ENCODE measurements at regions not wholly inside any gene's neighbourhood (a gene's known extent, or its start where the extent isn't known, plus 50 kb on each side); places are given as distances from the start of the nearest gene placed in this dataset.
"Not testable (repeated sequence)": the region's sequence is repeated elsewhere in the genome, so short reads cannot be mapped to it uniquely, and the experiment has no call there.

DNA sequence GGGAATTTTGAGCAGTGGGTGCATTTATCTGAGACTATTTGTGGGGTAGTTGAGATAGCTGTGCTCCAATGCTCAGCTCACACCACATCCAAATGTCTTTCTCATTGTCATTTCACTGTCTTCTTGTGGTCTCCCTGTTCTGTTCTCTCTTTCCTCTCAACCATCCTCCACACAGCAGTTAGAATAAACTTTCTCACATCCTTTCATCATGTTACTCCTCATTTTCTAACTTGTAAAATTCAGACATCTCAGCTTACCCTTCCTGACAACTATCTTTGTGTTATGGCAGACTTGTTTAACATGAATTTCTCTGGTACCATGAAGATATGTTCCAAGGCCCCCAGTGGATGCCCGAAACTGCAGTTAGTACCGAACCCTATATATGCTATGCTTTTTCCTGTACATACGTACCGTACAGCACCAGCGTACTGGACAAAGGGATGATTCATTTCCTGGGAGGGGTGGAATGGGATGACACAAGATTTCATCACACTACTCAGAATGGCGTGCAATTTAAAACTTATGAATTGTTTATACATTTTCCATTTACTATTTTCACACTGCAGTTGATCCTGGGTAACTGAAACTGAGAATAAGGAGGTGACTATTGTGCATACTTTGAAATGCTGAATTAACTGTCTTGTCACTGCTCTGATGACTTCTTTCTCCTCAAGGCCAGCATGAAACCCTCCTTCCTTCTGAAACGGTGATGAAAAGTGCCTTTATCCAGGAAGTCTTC, 177.1 kb upstream of the SLC38A2 start:
- no peak for DNase-seq (ENCODE audit: low read depth in 1 of 2, low spot score in 1 of 2)

DNA sequence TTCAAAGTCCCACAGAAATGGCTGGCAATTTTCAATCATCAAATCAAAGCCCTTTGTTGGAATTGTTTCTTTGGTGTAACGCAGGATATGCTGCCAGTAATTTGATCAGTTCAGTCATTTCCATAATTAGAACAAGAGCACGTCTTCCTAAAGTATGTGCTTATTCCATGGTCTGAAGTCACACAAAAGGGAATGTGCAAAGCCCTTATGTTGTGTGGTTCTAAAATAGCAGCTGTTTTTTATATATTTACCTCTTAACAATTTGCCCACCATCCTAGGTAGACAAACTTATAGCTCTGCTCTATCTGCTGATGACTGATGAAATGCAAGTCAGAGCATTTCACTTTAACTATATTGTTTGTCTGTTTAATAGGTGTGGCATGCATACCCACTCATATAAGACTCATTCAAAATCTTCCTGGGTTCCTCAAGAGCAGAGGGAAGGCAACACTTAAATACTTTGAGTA, 176.1 kb upstream of the SLC38A2 start:
- DNase-seq (ENCODE audit: low read depth in 1 of 2, low spot score in 1 of 2): no peak

DNA sequence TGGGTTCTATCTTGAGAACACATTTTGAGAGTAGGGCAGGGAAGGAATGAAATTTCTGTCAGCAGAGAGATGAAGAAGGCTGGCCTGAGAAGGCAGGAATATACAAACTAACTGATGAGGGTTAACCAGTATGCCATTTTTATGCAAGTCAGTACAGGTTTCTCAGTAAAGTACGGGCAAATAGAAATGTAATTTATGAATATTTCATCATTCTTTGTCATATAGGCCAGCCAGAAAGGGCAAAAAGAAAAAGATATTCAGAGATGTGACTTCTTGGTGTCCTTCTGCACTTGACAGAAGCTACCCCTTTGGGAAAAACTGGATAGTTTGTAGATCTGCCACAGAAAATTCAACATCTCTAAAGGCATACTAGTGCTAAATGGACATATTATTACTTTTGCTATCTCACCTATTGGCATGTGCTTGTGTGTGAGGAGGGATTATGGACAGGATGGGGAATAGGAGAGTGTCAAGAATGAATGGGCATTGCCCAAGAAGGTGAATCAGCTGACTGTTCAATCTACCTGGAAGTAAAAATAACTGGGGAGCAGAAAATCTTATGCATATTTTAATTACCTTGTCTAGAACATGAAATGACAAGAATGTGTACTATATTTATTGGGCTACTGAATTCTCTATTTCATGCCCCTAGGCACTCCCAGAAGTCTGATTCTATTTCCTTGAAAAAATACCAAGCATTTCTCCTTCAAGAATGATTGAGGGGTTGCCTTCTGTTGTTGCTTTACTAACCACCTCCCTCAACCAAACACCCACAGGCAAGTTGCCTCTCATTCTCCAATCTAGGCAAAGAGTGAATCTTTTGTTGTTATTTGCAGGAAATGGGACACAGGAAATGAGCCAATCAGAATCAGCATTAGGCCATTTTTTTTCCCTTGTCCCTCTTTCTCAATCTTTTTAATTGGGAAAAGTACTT, 175.1 kb upstream of the SLC38A2 start:
- no peak for DNase-seq (ENCODE audit: low read depth in 1 of 2, low spot score in 1 of 2)

DNA sequence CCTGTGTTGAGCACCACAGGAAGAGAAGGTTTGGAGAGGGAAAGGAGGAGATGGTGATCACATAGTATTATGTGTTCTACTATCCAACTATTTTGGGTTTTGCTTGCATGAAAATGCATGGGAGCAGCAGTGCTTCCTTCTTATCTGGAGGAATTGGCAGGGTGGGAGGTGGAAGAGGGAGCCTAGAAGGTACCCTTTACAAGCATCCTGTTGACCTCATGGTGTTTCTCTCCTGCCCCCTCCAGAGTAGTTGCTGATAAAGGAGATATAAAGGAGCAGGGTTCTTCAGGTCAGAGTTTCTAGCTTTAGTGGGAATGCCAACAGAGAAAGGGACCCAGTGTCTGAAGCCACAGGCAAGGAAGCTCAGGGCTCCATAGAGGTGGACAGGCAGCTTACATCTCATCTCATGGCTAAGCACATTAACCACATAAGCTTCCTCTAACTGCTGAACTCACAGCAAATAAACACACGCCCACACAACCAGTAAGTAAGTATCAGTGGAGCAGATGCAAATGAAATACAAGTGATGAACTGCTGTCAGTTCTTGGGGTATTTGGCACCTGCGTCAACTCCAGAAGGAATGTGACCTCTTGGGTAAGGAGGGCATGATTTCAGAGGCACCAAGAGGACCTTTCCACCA, 174.2 kb upstream of the SLC38A2 start:
- no peak for DNase-seq (ENCODE audit: low read depth in 1 of 2, low spot score in 1 of 2)

DNA sequence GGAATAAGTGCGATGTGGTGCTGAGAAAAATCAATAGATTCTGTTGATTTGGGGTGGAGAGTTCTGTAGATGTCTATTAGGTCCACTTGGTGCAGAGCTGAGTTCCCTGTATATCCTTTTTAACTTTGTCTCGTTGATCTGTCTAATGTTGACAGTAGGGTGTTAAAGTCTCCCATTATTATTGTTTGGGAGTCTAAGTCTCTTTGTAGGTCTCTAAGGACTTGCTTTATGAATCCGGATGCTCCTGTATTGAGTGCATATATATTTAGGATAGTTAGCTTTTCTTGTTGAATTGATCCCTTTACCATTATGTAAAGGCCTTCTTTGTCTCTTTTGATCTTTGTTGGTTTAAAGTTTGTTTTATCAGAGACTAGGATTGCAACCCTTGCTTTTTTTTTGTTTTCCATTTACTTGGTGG, 170.8 kb upstream of the SLC38A2 start:
- not testable (repeated sequence) for DNase-seq (ENCODE audit: low read depth in 1 of 2, low spot score in 1 of 2)

DNA sequence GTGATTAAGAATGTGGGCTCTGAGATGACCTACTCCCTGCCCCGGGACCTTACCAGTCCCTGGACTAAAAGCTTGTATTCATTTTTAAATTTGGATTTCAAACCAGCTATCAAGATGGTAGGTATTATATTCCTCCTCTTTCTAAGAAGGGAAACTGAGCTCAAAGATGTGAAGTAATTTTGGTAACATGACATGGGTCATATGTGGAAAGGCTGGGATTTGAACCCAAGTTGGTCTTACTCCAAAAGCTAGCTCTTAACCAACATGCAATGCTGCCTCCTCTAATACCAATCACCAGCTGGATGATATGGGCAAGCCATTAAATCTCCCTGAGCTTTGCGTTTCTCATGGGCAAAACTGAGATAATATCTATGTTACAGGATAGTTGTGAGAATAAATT, 166.4 kb upstream of the SLC38A2 start:
- no peak for DNase-seq (ENCODE audit: low read depth in 1 of 2, low spot score in 1 of 2)

DNA sequence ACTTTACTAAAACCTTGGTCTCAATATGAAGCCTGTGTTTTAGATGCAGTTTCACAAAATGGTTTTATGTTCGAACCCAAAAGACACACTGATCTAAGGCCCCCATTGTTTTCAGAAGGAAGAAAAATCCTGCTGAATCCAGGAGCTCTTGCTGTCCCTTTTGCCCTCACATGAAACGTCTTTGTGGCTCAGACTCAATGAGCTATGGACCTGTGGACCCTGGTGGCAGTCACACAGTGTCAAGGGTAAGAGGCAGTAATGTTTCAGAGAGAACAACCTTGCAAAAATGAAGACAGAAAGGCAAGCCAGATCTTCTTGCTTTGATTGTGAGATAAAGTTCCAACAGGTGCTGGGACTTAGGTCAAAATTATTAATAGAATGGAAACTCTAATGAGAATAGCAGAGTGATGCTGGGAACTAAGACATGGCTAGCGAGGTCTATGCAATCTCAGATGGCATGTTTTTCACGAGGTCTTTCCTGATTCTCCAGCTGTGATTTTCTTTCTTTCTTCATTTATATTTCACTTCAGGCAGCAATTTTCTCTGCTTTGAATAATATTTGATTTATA, 164.9 kb upstream of the SLC38A2 start:
- DNase-seq (ENCODE audit: low read depth in 1 of 2, low spot score in 1 of 2): no peak

DNA sequence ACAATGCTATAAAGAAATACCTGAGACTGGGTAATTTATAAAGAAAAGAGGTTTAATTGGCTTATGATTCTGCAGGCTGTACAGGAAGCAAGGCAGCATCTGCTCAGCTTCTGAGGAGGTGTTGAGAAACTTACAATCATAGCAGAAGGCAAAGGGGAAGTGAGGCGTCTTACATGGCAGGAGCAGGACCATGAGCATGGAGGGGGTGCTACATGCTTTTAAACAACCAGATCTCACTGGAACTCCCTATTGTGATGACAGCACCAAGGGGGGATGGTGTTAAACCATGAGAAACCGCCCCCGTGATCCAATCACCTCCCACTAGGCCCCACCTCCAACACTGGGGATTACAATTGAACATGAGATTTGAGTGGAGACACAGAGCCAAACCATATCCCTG, 163.7 kb upstream of the SLC38A2 start:
- not testable (repeated sequence) for DNase-seq (ENCODE audit: low read depth in 1 of 2, low spot score in 1 of 2)

DNA sequence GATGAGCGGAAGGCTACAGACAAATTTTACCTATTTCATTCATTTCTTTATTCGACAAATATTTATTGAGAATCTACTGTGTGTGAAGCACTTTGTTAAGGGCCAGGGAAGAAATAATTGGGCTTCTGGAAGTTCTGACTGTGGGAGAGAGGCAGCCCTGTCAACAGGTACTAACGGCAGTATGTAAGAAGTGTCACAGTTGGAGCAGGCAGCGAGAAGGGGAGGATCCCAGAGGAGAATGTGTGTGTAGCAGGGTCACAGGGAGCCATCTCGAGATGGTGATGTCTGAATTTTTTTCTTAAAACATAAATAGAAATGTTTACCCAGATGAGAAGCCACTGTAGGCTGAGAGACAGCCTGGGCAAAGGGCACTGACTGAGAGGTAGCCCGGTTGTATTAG, 163.3 kb upstream of the SLC38A2 start:
- DNase-seq (ENCODE audit: low read depth in 1 of 2, low spot score in 1 of 2): no peak

DNA sequence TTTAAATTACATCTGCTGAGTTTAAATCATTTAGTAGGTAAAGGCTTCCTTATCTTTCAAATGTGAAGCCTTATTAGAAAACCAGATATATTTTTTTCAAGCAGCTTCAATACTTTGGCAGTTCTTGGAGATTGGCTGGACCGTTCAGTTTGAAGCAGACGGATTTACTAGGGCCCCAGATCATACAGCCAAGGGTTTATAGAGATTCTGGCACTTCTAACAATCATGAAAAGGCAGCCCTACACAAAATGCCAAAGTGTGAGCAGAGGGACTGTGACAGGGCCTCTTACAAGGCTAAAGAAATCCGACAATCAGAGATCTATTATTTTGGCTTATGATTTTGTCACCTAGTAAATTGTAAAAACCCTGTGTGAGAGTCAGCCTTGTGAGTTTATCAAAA, 162.8 kb upstream of the SLC38A2 start:
- DNase-seq (ENCODE audit: low read depth in 1 of 2, low spot score in 1 of 2): no peak

DNA sequence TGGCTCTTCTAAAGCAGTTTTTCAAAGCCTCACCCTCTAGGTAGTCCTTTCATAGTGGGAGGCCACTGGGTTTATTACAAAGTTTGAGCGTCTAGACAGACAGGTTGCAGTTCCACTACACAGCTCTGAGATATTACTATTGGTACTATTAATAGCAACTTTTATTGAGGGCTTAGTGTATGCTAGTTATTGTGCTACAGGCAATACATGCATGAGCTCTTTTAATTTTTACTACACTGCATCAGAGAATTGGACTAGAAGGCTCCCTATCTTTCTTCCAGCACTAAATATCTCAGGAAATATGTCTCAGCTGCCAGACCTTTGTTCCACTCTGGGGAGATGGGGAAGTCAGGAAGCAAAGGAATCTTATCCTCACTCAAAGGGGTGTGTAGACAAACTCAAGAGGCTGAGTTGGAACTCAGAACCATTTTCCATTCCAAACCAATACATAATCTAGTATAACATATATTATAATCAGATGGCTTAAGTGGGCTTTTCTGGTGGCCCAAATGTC, 161.8 kb upstream of the SLC38A2 start:
- DNase-seq (ENCODE audit: low read depth in 1 of 2, low spot score in 1 of 2): no peak

DNA sequence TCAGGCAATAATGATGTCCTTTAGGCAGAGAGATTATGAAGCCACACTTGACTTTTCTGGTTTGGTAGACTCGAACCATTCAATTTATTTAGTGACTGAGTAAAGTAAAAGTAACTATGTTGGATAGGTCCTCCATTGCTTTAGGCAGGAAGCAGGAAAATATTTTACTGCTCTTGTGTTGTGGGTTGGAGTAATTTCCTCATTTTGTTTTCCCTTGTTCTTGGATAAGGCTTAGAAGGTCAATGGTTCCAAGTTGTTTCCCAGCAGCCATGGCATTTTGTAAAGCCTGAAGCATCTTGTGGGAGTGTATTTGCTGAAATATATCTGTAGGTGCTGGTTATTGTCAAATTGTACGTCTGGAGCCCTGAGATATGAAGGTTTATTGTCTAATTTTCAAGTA, 161.2 kb upstream of the SLC38A2 start:
- no peak for DNase-seq (ENCODE audit: low read depth in 1 of 2, low spot score in 1 of 2)

DNA sequence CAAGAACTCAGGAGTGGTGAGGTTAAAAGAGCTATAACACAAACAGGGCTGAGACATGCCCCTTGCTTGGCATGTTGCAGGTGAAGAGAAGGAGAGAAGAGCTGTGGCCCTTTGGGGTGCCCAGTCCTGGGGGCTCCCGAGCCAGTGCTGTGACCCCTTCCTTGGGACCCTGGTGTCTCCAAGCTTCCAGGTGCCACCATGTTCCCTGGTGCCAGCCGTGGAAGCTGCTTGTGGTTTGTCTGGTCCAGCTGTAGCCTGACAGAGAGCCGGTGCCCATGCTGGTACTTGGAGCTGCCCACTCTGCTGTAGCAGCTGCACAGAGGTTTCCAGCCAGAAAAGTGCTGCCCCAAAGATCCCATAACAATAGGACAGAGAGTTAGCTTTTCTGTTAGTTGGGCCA, 159.2 kb upstream of the SLC38A2 start:
- DNase-seq (ENCODE audit: low read depth in 1 of 2, low spot score in 1 of 2): no peak

DNA sequence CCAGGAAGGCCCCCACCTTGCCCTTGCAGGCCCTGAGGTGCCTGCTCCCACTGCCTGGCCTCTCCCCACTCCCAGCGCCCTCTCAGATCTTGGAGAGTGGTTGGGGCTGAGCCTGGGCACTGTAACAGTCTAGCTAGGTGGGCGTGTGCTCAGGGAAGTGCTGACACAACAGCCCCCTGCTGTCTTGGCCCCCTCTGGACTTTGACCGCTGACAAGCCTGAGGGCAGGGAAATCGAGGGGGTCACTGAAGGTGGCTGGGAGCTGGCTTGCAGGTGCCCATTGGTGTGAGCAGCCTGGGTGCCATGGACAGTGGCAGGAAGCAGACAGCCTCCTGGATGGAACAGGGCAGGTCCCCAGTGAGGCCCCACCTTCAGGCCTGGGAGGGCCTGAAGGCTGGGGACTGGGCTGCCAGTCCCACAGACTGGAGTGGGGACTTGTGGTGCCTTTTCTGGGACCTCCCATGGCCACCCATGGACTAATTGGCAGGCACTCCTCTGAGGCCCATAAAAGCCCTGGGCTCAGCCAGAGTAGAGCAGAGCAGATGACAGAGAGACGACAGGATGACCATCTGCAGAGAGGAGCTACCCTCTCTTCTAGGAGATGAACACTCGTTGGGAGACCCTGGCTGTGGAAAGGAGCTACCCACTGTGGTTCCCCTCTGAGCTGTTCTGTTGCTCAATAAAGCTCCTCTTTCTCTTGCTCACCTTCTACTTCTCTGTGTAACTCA, 158.6 kb upstream of the SLC38A2 start:
- no peak for DNase-seq (ENCODE audit: low read depth in 1 of 2, low spot score in 1 of 2)

DNA sequence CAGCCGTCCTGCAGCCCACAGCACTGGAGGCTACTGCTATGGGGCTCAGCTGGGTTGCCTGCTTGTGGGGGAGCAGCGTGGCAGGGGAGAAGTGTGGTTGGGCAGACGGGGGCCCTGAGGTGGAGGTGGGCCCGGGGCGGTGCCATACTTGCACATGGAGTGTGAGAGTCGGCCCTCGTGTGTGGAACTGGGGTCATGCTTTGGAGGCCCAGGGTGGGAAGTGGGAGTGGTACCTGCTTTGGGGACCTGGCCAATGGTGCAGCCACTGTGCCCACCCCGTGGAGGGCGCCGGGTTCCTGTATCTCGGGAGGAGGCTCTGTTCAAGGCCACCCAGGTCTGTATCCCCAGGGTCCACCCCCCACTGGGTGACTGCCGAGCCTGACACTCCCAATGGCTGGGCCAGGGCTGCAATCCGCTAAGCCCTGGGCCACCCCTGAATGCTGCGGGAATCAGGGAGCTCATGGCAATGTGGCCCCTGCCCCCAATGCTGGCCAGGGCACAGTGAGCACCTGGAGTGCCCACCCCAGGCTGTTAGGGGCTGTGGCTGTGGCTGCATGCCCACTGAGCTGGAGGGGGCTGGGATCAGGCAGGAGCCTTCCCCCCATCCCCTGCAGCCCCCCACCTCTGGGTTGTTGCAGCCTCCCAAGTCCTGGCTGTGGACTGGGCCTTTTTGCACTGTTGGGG, 157.9 kb upstream of the SLC38A2 start:
- DNase-seq (ENCODE audit: low read depth in 1 of 2, low spot score in 1 of 2): no peak

DNA sequence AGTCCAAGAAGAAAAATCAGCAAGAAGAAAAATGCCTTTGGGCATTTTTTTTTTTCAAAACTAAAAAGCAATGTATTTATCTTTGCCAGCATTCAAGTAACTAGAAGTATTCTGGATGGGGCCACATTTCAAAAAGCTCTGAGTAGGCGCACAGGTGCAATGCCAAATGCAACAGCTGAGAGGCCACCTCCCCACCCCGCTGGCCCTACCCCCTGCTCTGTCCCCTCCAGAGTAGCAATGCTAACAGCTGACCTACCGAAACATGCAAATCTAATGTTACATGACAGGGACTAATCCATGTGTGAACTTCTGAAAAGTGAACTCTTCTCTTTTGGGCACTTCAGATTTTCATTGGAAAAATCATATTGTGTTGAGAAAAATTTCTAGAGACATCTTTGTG, 153.7 kb upstream of the SLC38A2 start:
- no peak for DNase-seq (ENCODE audit: low read depth in 1 of 2, low spot score in 1 of 2)

DNA sequence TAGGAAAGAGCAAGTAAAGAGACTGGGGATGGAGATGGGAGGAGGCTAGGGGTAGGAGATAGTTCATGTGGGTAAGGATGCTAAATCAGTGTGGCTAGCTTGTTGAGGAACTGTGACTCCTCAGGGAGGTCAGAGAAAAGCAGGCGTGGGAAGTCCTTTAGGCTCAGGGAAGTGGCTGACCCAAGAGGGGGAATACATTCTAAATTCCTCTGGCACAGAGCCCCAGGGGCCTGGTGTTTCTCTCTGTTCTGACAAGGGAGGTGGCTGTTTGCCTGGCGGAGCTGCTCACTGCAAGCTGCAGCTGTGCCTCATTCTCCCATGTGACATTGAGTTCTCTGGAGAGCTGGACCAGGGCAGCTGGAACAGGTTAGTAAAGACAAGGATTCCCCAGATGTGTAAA, 152.2 kb upstream of the SLC38A2 start:
- no peak for DNase-seq (ENCODE audit: low read depth in 1 of 2, low spot score in 1 of 2)

DNA sequence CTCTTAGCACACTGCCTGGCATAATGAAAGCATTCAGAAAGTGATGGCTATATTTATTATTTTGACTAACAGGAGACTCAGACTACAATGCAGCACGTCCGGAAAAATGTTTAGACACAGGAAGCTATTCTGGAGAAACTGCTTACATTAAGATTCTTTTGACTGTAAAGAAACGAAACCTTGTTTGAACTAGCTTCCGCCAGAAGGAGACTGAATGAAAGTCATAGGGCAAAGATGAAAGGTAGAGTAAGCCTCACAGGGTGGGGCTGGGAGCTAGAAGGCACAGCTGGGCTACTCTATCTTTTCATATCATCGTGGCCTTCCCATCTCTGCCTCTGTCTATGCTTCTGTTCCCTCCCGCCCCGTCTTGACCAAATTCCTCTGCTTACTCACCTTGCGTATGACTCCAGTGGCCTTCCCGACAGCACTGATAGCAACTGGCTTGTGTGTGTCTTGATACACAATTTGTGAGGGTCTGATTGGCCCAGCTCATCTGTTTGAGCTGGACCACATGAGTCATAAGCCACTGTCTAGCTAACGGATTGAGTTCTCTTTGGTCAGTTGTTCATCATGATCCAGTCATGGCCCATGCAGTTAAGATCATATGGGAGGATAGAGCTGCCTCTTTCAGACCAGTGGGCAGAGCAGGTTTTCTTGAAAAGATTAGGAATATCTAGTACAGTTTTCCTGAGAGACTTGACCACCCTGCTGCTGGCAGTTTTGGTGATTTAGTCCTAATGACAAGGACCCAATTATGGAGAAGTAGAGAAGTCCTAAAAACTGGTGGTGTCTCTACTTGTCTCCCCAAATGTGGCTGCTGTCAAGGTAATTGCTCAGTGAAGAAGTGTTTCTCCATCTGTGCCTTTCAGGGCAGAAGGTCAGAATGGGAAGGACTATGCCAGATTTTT, 151.5 kb upstream of the SLC38A2 start:
- DNase-seq (ENCODE audit: low read depth in 1 of 2, low spot score in 1 of 2): no peak

DNA sequence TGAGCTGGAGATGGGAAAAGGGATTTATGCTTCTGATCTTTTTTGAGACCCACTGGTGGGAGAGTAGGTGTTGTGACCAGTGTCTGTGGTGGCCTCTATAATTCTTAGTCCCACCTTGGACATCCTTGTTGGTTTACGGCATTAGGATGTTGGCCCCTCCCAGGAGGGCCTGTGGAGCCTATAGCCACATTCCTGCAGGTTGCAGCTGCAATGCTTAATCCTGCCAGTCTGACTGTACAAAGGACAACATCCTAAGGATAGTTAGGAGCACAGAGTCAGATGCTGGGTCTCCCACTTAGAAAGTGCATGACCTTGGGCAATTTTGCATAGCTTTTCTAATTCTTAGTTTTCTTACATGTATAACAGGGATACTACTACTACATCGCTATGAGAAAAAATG, 150.9 kb upstream of the SLC38A2 start:
- no peak for DNase-seq (ENCODE audit: low read depth in 1 of 2, low spot score in 1 of 2)

All from activated T-helper 1 cell treated with anti-CD3 and anti-CD28 coated beads, Interleukin-2, amount 50 U/mL, for 16 hours (primary cell).